Nephron progenitor cell (in vitro differentiated cells): ENCODE measurements at regions not wholly inside any gene's neighbourhood (a gene's known extent, or its start where the extent isn't known, plus 50 kb on each side); places are given as distances from the start of the nearest gene placed in this dataset.

Experiments used
- DNase-seq: peaks from one replicate; pipeline ENCODE4 v3.0.0; 2021
- H3K27ac Mint-ChIP-seq: 2 replicates; pipeline ENCODE4 v1.8.0; 2021; ENCODE audit warnings: mild to moderate bottlenecking, moderate library complexity, mixed read lengths
- H3K27me3 Mint-ChIP-seq: 2 replicates; pipeline ENCODE4 v1.8.0; 2021; ENCODE audit warnings: mild to moderate bottlenecking, low read depth, mixed read lengths; ENCODE audit not compliant: poor library complexity
- H3K36me3 Mint-ChIP-seq: 2 replicates; pipeline ENCODE4 v1.8.0; 2021; ENCODE audit warnings: low read depth, mixed read lengths
- H3K4me1 Mint-ChIP-seq: 2 replicates; pipeline ENCODE4 v1.8.0; 2021; ENCODE audit warnings: mixed read lengths
- H3K4me3 Mint-ChIP-seq: 2 replicates; pipeline ENCODE4 v1.8.0; 2021; ENCODE audit warnings: mild to moderate bottlenecking, moderate library complexity, mixed read lengths
- H3K9me3 Mint-ChIP-seq: 2 replicates; pipeline ENCODE4 v1.8.0; 2021; ENCODE audit warnings: mild to moderate bottlenecking, moderate library complexity, mixed read lengths
- TF ChIP-seq, protein P1 (sequence below): fragments of 200-600 bp; sonication (generic); IDR thresholded peaks from 2 replicates; pipeline ENCODE4 v1.5.0; 2021; ENCODE audit warnings: antibody characterized with exemption

DNA sequence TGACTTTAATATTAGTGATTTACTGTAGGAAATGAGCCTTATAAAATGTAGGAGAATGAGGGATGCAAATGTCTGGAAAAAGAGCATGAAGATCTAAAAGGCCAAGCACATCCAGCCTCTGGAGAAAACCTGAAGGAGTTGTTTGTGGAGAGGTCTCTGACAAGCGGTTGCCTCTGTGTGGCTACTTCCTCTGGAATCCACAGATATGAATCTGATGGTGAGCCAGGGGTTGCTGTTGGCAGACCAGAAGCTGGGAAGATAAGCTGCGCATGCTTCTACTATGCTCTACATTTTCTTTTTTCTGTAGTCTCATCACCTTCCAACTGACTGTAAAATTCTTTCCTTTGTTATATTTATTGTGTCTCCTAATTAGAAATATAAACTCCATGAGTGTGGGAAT lies 248.6 kb downstream of the OLFM3 start:
- Mint-ChIP-seq H3K4me1 (no peaks in the 10 kb centered on the region), H3K36me3 (no peaks in the 10 kb centered on the region), H3K27me3 (no peaks in the 10 kb centered on the region), H3K27ac (no peak overlapping the region), H3K4me3 (no peak overlapping the region), H3K9me3 (no peaks in the 10 kb centered on the region)
- DNase-seq, result no peak
- TF ChIP-seq, protein P1, sequence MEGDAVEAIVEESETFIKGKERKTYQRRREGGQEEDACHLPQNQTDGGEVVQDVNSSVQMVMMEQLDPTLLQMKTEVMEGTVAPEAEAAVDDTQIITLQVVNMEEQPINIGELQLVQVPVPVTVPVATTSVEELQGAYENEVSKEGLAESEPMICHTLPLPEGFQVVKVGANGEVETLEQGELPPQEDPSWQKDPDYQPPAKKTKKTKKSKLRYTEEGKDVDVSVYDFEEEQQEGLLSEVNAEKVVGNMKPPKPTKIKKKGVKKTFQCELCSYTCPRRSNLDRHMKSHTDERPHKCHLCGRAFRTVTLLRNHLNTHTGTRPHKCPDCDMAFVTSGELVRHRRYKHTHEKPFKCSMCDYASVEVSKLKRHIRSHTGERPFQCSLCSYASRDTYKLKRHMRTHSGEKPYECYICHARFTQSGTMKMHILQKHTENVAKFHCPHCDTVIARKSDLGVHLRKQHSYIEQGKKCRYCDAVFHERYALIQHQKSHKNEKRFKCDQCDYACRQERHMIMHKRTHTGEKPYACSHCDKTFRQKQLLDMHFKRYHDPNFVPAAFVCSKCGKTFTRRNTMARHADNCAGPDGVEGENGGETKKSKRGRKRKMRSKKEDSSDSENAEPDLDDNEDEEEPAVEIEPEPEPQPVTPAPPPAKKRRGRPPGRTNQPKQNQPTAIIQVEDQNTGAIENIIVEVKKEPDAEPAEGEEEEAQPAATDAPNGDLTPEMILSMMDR, result no peak
